VCaP (cell line): ENCODE measurements at regions not wholly inside any gene's neighbourhood (a gene's known extent, or its start where the extent isn't known, plus 50 kb on each side); places are given as distances from the start of the nearest gene placed in this dataset.

ENCODE experiments used
- H3K27ac ChIP-seq: fragments of 450-650 bp; 2 replicates; pipeline ENCODE4 v1.5.1; 2017
- TF ChIP-seq, protein P1 (sequence below): fragments of 450-650 bp; conservative IDR thresholded peaks from 2 replicates; pipeline ENCODE4 v1.5.1; 2017; ENCODE audit warnings: mild to moderate bottlenecking, moderate library complexity

DNA sequence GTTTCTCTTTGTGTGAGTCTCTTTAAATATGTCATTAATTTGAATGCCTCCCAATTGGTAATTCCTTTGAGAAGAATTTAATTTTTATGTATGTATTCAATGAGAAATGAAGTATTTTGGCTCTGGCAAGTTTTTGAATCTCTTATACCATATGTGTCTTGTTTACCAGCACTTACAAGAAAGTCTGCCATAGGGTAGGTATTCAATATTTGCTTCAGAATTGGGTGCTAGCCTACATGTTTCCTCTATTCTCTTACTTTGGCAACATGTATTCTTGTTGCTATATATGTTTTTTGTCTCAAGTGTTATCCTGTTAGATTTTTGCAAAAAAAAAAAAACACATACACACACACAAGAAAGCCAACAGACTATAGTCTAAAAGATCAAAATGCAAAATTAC, 350.5 kb upstream of the PRMT6 start:
- no peak overlapping the region for H3K27ac ChIP-seq
- TF ChIP-seq, protein P1, sequence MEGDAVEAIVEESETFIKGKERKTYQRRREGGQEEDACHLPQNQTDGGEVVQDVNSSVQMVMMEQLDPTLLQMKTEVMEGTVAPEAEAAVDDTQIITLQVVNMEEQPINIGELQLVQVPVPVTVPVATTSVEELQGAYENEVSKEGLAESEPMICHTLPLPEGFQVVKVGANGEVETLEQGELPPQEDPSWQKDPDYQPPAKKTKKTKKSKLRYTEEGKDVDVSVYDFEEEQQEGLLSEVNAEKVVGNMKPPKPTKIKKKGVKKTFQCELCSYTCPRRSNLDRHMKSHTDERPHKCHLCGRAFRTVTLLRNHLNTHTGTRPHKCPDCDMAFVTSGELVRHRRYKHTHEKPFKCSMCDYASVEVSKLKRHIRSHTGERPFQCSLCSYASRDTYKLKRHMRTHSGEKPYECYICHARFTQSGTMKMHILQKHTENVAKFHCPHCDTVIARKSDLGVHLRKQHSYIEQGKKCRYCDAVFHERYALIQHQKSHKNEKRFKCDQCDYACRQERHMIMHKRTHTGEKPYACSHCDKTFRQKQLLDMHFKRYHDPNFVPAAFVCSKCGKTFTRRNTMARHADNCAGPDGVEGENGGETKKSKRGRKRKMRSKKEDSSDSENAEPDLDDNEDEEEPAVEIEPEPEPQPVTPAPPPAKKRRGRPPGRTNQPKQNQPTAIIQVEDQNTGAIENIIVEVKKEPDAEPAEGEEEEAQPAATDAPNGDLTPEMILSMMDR, result no peak

DNA sequence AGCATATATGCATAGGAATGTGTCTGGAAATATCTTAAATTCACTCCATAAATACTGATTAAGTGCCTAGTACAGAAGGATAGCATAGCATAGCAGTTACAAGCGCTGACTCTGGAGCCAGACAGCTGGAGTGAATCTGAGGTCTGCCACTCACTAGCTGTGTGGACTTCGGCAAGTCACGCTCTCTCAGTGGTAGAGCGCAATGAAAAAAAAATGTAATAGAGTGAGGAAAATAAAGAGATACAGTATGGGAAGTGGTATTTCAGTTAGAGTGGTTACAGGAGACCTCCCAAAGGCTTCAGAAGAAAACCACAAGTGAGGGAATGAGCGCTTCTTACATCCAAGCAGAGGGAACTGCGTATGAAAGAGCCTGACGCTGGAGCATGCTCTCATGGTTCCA, 338.9 kb upstream of the PRMT6 start:
- no peak overlapping the region for H3K27ac ChIP-seq
- TF ChIP-seq, protein P1, result no peak

DNA sequence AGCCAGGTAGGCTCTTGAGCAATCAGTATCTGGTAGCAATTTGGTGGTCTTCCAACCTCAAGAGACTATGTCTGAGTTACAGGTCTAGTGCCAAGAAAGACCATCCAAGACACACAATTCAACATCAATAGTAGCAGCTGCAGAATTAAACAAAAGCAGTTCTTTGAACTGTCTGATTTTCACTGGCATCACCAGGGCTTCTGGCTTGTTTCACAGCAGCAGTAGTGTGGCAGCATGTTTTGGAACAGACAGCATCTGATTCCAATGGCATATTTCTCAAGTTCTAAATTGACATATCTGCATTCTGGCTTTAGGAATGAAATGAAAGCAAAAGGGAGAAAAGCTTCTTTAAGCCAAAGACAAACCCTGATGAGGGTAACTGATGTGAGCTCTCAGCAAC, 334.7 kb upstream of the PRMT6 start:
- TF ChIP-seq, protein P1, result no peak
- H3K27ac ChIP-seq, result no peak overlapping the region

DNA sequence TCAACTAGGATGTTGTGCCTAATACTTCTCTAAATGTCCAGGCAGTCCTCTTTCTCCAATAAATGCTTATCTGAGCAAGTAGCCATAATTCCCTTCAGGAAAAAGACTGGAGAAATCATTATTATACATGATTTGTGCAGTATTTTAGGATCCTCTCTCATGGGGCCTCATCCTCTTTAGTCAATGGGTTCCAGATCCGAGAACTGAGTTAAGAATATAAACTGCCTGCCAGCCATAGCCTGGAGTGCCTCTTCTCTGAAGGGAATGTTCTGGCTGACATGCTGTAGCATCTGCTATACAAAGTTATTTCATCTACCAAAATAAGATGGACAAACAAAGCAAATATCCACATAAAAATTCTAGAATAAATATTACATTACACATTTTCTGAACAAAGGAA, 334.0 kb upstream of the PRMT6 start:
- H3K27ac ChIP-seq, result no peak overlapping the region
- TF ChIP-seq, protein P1, result no peak

DNA sequence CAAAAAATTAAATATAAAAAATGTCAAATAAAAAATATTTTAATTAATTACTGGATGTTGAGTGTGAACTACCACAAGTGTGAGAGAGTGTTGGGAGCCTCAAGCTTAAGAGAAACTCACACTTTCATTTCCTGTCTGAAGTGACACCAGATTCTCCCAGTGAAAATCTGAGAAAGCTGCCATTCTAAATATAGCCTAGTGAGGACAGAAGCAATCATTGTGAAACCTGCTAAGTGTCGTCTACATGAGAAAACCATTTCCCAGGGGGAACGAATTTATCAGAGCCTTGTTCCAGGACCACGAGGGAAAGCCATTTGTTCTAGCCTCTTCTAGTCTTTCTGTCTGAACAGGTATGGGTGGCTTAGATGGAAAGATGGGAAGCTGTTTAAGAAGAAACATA, 329.3 kb upstream of the PRMT6 start:
- H3K27ac ChIP-seq, result no peak overlapping the region
- TF ChIP-seq, protein P1, result no peak

DNA sequence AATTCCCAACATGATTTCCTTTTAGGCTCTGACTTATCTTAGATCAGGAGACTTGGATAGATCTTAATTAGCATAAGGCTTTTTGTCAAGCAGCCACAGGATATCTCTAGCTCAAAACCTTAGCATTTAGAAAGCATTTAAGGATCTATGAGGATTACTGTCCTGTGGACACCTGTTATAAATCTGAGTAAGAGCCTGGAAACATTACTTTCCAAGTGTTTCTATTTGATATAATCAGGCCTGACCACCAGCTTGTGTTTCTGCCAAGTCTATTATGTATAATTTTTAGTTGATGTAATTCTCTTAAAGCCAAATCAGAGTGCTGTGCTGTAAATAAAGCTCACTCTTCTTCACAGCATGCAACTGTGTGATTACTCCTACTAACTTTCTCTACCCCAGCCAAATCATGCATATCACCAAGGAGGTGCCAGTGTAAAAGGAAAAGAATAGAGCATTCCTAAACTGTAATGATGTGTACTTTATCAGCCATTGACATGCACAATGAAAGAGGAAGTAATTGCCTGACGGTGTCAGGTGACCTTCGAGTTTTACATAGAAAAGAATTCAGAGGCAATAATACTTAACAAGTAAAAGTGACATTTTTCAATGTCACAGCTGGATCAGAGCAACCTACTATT, 309.9 kb upstream of the PRMT6 start:
- TF ChIP-seq, protein P1, result no peak
- peak overlapping the region; percentile 18; the same call in 1 of the 2 replicates for H3K27ac ChIP-seq

DNA sequence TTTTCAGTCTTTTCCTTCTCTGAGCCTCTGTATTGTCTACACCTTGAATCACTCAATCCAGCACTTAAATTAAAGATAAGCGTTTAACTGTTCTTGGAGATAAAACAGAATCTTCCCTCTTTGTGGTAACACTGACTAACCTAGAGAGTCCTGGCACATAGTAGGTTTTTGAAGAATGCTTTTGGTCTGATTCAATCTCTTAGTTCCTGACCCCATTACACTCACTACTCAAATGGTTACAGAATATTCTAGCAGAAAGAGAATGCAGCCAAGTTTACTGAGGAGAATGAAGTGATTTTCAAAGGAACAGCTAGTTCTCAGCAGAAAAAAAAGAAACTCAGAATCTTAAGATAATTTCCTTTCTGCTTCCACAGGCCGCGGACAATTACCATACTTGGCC, 309.2 kb upstream of the PRMT6 start:
- no peak overlapping the region for H3K27ac ChIP-seq
- TF ChIP-seq, protein P1, result no peak
